Activated naive CD4-positive, alpha-beta T cell treated with anti-CD3 and anti-CD28 coated beads, Interleukin-2, amount 50 U/mL, for 72 hours (primary cell): ENCODE measurements at regions not wholly inside any gene's neighbourhood (a gene's known extent, or its start where the extent isn't known, plus 50 kb on each side); places are given as distances from the start of the nearest gene placed in this dataset.
"Not testable (repeated sequence)": the region's sequence is repeated elsewhere in the genome, so short reads cannot be mapped to it uniquely, and the experiment has no call there.

Experiments
- ATAC-seq, 2 donors: fragments of 150-1000 bp; cut with Tn5 transposase; 2 replicates each; pipeline ENCODE4 v1.10.0; 2021; ENCODE audit warnings: mild to moderate bottlenecking in 2 of 2, moderate library complexity in 2 of 2
- DNase-seq, 2 donors: peaks; one replicate each; pipeline ENCODE4 v3.0.0; 2021 to 2022; ENCODE audit warnings: low spot score in 2 of 2
- H3K27ac Mint-ChIP-seq, 2 donors: one replicate each; pipeline ENCODE4 v1.8.0; 2022; ENCODE audit warnings: mild to moderate bottlenecking in 2 of 2, mixed read lengths in 2 of 2
- H3K36me3 Mint-ChIP-seq, 2 donors: one replicate each; pipeline ENCODE4 v1.8.0; 2022; ENCODE audit warnings: mixed read lengths in 2 of 2
- H3K9me3 Mint-ChIP-seq, 2 donors: one replicate each; pipeline ENCODE4 v1.8.0; 2022; ENCODE audit warnings: mixed read lengths in 2 of 2

GRCh38 chr4:92198711-92199110 lies 105.1 kb upstream of the GRID2 start:
- H3K27ac Mint-ChIP-seq: no peak overlapping the region
- DNase-seq (no peak), ATAC-seq (no peak)
- H3K36me3 Mint-ChIP-seq: no peaks in the 10 kb centered on the region
- H3K9me3 Mint-ChIP-seq: peaks cover 0 to 4% of the 10 kb centered on the region in 2 donors

- DNase-seq (no peak), ATAC-seq (no peak)
- Mint-ChIP-seq H3K36me3 (no peaks in the 10 kb centered on the region), H3K9me3 (peaks cover 0 to 4% of the 10 kb centered on the region in 2 donors), H3K27ac (no peak overlapping the region)
These were observed 104.6 kb upstream of the GRID2 start for GRCh38 chr4:92199135-92199534.

- Mint-ChIP-seq H3K36me3 (peaks cover 0 to 11% of the 10 kb centered on the region in 2 donors), H3K27ac (no peak overlapping the region), H3K9me3 (peaks cover 12 to 18% of the 10 kb centered on the region in 2 donors)
- no peak for DNase-seq
- ATAC-seq: no peak
These were observed 92.9 kb upstream of the GRID2 start for GRCh38 chr4:92210906-92211305.

- Mint-ChIP-seq H3K9me3 (peaks cover 32 to 33% of the 10 kb centered on the region in 2 donors), H3K27ac (no peak overlapping the region), H3K36me3 (peaks cover 0 to 11% of the 10 kb centered on the region in 2 donors)
- ATAC-seq (no peak), DNase-seq (no peak)
These were observed 88.3 kb upstream of the GRID2 start for GRCh38 chr4:92215476-92215875.

- ATAC-seq (no peak), DNase-seq (no peak)
- no peak overlapping the region for H3K27ac Mint-ChIP-seq
- H3K36me3 Mint-ChIP-seq: no peaks in the 10 kb centered on the region
- peaks cover 0 to 7% of the 10 kb centered on the region in 2 donors for H3K9me3 Mint-ChIP-seq
These were observed 72.3 kb upstream of the GRID2 start for GRCh38 chr4:92231511-92231910.

- H3K27ac Mint-ChIP-seq: no peak overlapping the region
- H3K36me3 Mint-ChIP-seq: no peaks in the 10 kb centered on the region
- DNase-seq (no peak), ATAC-seq (no peak)
- H3K9me3 Mint-ChIP-seq: peaks cover 0 to 9% of the 10 kb centered on the region in 2 donors
These were observed 71.2 kb upstream of the GRID2 start for GRCh38 chr4:92232566-92232965.

GRCh38 chr4:92234393-92235176 lies 69.2 kb upstream of the GRID2 start:
- ATAC-seq: no peak
- no peak overlapping the region for H3K27ac Mint-ChIP-seq
- peaks cover 0 to 8% of the 10 kb centered on the region in 2 donors for H3K36me3 Mint-ChIP-seq
- H3K9me3 Mint-ChIP-seq: peaks cover 14 to 22% of the 10 kb centered on the region in 2 donors
- no peak for DNase-seq

GRCh38 chr4:92235731-92236130 lies 68.0 kb upstream of the GRID2 start:
- Mint-ChIP-seq H3K9me3 (peaks cover 16 to 24% of the 10 kb centered on the region in 2 donors), H3K27ac (no peak overlapping the region), H3K36me3 (peaks cover 0 to 11% of the 10 kb centered on the region in 2 donors)
- ATAC-seq (no peak), DNase-seq (no peak)

- DNase-seq (no peak), ATAC-seq (no peak)
- H3K9me3 Mint-ChIP-seq: peaks cover 21 to 27% of the 10 kb centered on the region in 2 donors
- no peak overlapping the region for H3K27ac Mint-ChIP-seq
- H3K36me3 Mint-ChIP-seq: peaks cover 0 to 11% of the 10 kb centered on the region in 2 donors
These were observed 66.9 kb upstream of the GRID2 start for GRCh38 chr4:92236877-92237276.

GRCh38 chr4:92237559-92237958 lies 66.2 kb upstream of the GRID2 start:
- no peak for DNase-seq
- no peak overlapping the region for H3K27ac Mint-ChIP-seq
- peaks cover 23 to 30% of the 10 kb centered on the region in 2 donors for H3K9me3 Mint-ChIP-seq
- ATAC-seq: no peak
- peaks cover 0 to 11% of the 10 kb centered on the region in 2 donors for H3K36me3 Mint-ChIP-seq

GRCh38 chr4:92241094-92241493 lies 62.7 kb upstream of the GRID2 start:
- DNase-seq (no peak), ATAC-seq (no peak)
- peaks cover 27 to 30% of the 10 kb centered on the region in 2 donors for H3K9me3 Mint-ChIP-seq
- peaks cover 0 to 11% of the 10 kb centered on the region in 2 donors for H3K36me3 Mint-ChIP-seq
- no peak overlapping the region for H3K27ac Mint-ChIP-seq

GRCh38 chr4:92246384-92246783 lies 57.4 kb upstream of the GRID2 start:
- DNase-seq: no peak
- ATAC-seq: no peak

GRCh38 chr4:92249541-92249940 lies 54.2 kb upstream of the GRID2 start:
- Mint-ChIP-seq H3K36me3 (no peaks in the 10 kb centered on the region), H3K9me3 (peaks cover 3 to 5% of the 10 kb centered on the region in 2 donors), H3K27ac (no peak overlapping the region)
- no peak for ATAC-seq
- no peak for DNase-seq

More at GRCh38 chr4:92246384-92246783, 57.4 kb upstream of the GRID2 start:
- Mint-ChIP-seq H3K27ac (no peak overlapping the region), H3K36me3 (no peaks in the 10 kb centered on the region), H3K9me3 (peaks cover 15% of the 10 kb centered on the region in 2 donors)

GRCh38 chr4:92251711-92252110 lies 52.1 kb upstream of the GRID2 start:
- Mint-ChIP-seq H3K36me3 (peaks cover 0 to 7% of the 10 kb centered on the region in 2 donors), H3K9me3 (peaks cover 9 to 14% of the 10 kb centered on the region in 2 donors), H3K27ac (no peak overlapping the region)
- DNase-seq (no peak), ATAC-seq (no peak)

- peaks cover 13 to 14% of the 10 kb centered on the region in 2 donors for H3K9me3 Mint-ChIP-seq
- DNase-seq, H3K27ac Mint-ChIP-seq, H3K36me3 Mint-ChIP-seq, ATAC-seq: not testable (repeated sequence)
These were observed 51.4 kb upstream of the GRID2 start for GRCh38 chr4:92252358-92252757.

- Mint-ChIP-seq H3K36me3 (peaks cover 0 to 7% of the 10 kb centered on the region in 2 donors), H3K27ac (no peak overlapping the region), H3K9me3 (peaks cover 14 to 15% of the 10 kb centered on the region in 2 donors)
- no peak for DNase-seq
- ATAC-seq: no peak
These were observed 50.9 kb upstream of the GRID2 start for GRCh38 chr4:92252846-92253245.

GRCh38 chr4:92253550-92253949 lies 50.2 kb upstream of the GRID2 start:
- peaks cover 19 to 20% of the 10 kb centered on the region in 2 donors for H3K9me3 Mint-ChIP-seq
- no peak for DNase-seq

More at GRCh38 chr4:92253550-92253949, 50.2 kb upstream of the GRID2 start:
- ATAC-seq: no peak
- Mint-ChIP-seq H3K27ac (no peak overlapping the region), H3K36me3 (peaks cover 0 to 7% of the 10 kb centered on the region in 2 donors)
